Adrenal gland (tissue), 9 donors: ENCODE measurements at regions not wholly inside any gene's neighbourhood (a gene's known extent, or its start where the extent isn't known, plus 50 kb on each side); places are given as distances from the start of the nearest gene placed in this dataset.
A peak's percentile ranks its signal among the peaks of the same experiment; 100 is the strongest.
"Not testable (repeated sequence)": the region's sequence is repeated elsewhere in the genome, so short reads cannot be mapped to it uniquely, and the experiment has no call there.

Source experiments
- DNase-seq, 7 donors: peaks; one replicate each; pipeline ENCODE4 v3.0.0-alpha.2; 2019 to 2020
- H3K27ac ChIP-seq, 5 donors: fragments of 200-600 bp; sonication (generic) in 4 of 5; 1 replicate in 3 of 5; 2 replicates in 2 of 5; pipeline versions ENCODE4 v1.5.1 to v1.8.0; 2016 to 2020; ENCODE audit warnings: mild to moderate bottlenecking in 1 of 5
- H3K27me3 ChIP-seq: fragments of 200-600 bp; 2 replicates; pipeline ENCODE4 v1.8.0; 2021
- H3K36me3 ChIP-seq, 2 donors: fragments of 200-600 bp; replicated peaks in 1 of 2; 1 replicate in 1 of 2; 2 replicates in 1 of 2; pipeline versions ENCODE4 v1.5.1 to v1.8.0; 2018 to 2022
- H3K4me1 ChIP-seq, 2 donors: fragments of 200-600 bp; replicated peaks in 1 of 2; 1 replicate in 1 of 2; 2 replicates in 1 of 2; pipeline versions ENCODE4 v1.5.1 to v1.8.0; 2018 to 2021
- H3K4me3 ChIP-seq, 4 donors: fragments of 200-600 bp; sonication (generic) in 3 of 4; one replicate each; pipeline ENCODE4 v1.5.1; 2016 to 2018
- H3K9me3 ChIP-seq, 3 donors: fragments of 200-600 bp; sonication (generic) in 1 of 3; replicated peaks in 1 of 3; 1 replicate in 2 of 3; 2 replicates in 1 of 3; pipeline versions ENCODE4 v1.5.1 to v1.8.0; 2016 to 2021
- CTCF ChIP-seq, 6 experiments: fragments of 450-650 bp in 4 of 6; fragments of 200-600 bp in 2 of 6; sonication (generic) in 1 of 6; IDR thresholded peaks; 1 replicate in 5 of 6; 2 replicates in 1 of 6; pipeline versions ENCODE4 v1.5.1 to v1.8.0; 2016 to 2021; ENCODE audit warnings: antibody characterized with exemption in 6 of 6, mild to moderate bottlenecking in 2 of 6, moderate library complexity in 1 of 6
- POLR2A ChIP-seq, 2 donors: fragments of 450-650 bp; IDR thresholded peaks; one replicate each; pipeline ENCODE4 v1.6.1; 2017; ENCODE audit warnings: antibody characterized with exemption in 2 of 2, mild to moderate bottlenecking in 2 of 2, moderate library complexity in 1 of 2
- WGBS, 4 donors: extraction: QIAGEN DNeasy Blood & Tissue Kit in 2 of 4; methylation state at CpG; one replicate each; pipeline versions ENCODE4 v1.1.5 to v1.1.7; 2013 to 2017; 5-methylcytosine and 5-hydroxymethylcytosine counted together
- intact Hi-C, 2 donors: fragments of 100-400 bp; cut with DNase I; formaldehyde crosslinking; loops; one replicate each; pipeline versions ENCODE4 v1.14.1 to v1.15.0; 2022 to 2023
- donor health status: healthy with polysubstance abuse.
- donor health status: Bipolar disorder and iron deficiency.
- donor health status: DM: yes; HTN: yes; CAD: no.
- donor health status: DM: no; HTN: no; CAD: no.
- donor health status: DM: no; HTN: no; CAD: no.

GRCh38 chrX:93868289-93868965, 194.4 kb downstream of the FAM133A start:
- no peaks in the 10 kb centered on the region for H3K36me3 ChIP-seq
- H3K9me3 ChIP-seq = no peaks in the 10 kb centered on the region
- intact Hi-C loops = no loop called here
- DNase-seq = peak; percentile 29 to 67 (median 54)
- H3K27ac ChIP-seq = no peak overlapping the region
- H3K27me3 ChIP-seq = peaks cover 9% of the 10 kb centered on the region
- H3K4me1 ChIP-seq = no peaks in the 10 kb centered on the region
- TF ChIP-seq CTCF (IDR thresholded peaks at IDR 0.05) = no peak
- TF ChIP-seq POLR2A (IDR thresholded peaks at IDR 0.05) = no peak
- 9 to 45% (median 35%) methylated on average over 5 to 9 of the region's 9 CpGs for WGBS, 4 donors
- H3K4me3 ChIP-seq = peak overlapping the region in 1 of 4 donors; percentile 4

DNA sequence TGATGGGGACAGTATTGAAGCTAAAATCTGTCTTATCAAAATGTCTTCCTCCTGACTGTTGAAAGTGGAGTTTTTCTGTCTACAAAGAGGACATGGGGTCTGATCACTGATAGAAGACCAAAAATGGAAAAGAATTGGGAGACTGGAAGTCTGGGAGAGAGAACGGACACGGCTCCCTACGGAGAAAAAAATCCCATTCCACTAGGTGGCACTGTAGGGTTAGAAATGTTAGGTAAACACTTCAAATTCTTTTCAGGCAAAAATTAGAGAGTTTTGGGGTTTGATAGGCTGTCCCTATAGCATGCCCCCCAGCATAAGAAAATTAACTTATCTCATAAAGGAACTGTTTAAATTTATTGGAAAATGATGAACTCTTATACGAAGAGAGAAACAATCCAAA, 200.5 kb downstream of the FAM133A start:
- peaks cover 0 to 4% of the 10 kb centered on the region in 2 donors for H3K4me1 ChIP-seq
- WGBS, 4 donors = 14 to 20% (median 18%) methylated on average over 4 of the region's 4 CpGs
- TF ChIP-seq CTCF (IDR thresholded peaks at IDR 0.05) (peak; percentile 33 to 62 (median 50)), POLR2A (IDR thresholded peaks at IDR 0.05) (no peak)
- H3K36me3 ChIP-seq = no peaks in the 10 kb centered on the region
- H3K9me3 ChIP-seq = no peaks in the 10 kb centered on the region
- H3K27ac ChIP-seq = no peak overlapping the region
- peaks cover 8% of the 10 kb centered on the region for H3K27me3 ChIP-seq
- H3K4me3 ChIP-seq = no peak overlapping the region
- DNase-seq = peak in 5 of 7 donors; percentile 21 to 57 (median 31)
- intact Hi-C loops = loop anchor here in 1 of 2 donors (5.0 kb wide), 1 partner anchor 183 kb away; no protein-coding TSS in a partner anchor

DNA sequence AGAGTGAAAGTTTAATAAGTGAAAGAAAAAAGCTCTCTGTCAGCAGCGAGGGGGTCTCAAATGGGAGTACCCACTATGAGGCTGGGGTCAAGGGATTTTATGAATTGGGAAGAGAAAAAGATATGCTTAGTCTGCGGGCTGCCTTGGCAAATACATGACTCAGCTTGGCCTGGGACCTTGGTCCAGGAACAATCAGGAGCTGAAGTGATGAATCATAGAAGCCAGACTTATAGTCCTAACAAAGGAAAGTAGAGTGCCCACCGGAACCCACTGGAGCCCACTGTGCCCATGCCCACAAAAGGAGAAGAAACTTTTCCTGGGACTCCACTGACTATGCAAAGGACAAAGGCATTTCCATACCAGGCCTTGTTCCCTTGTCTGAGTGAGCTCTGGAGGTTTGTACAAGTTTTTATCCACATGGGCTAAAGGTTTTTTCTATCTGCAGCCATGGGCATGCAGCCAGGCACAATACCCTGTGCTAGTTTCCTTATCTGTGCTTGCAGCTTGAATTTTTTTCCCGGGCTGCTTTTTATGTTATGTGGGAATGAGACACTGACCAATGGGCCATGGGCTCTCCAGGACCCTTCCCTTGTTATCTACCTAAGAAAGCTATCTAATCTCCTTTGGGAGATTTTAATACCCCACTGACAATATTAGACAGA, 201.7 kb downstream of the FAM133A start:
- H3K4me1 ChIP-seq = peaks cover 0 to 4% of the 10 kb centered on the region in 2 donors
- 32 to 49% (median 46%) methylated on average over 4 of the region's 4 CpGs for WGBS, 4 donors
- H3K4me3 ChIP-seq = no peak overlapping the region
- intact Hi-C loops = no loop called here
- H3K36me3 ChIP-seq = no peaks in the 10 kb centered on the region
- no peak overlapping the region for H3K27ac ChIP-seq
- no peaks in the 10 kb centered on the region for H3K9me3 ChIP-seq
- H3K27me3 ChIP-seq = peaks cover 8% of the 10 kb centered on the region
- TF ChIP-seq CTCF (IDR thresholded peaks at IDR 0.05) (no peak), POLR2A (IDR thresholded peaks at IDR 0.05) (no peak)
- DNase-seq = peak in 6 of 7 donors; percentile 30 to 55 (median 46)

DNA sequence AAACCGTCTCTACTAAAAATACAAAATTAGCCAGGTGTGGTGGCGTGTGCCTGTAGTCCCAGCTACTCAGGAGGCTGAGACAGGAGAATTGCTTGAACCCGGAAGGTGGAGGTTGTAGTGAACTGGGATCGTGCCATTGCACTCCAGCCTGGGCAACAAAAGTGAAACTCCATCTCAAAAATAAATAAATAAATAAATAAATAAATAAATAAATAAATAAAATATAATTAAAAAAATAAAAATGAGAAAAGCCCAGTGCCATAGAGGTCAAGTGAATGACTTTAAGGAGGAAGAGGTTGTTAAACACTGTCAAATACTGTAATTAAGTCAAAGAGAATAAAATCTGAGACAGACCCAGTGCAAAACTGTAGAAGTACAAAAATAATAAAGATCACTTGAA, 247.0 kb downstream of the FAM133A start:
- DNase-seq, H3K36me3 ChIP-seq, H3K27me3 ChIP-seq, H3K27ac ChIP-seq, H3K9me3 ChIP-seq, H3K4me1 ChIP-seq, intact Hi-C loops, H3K4me3 ChIP-seq: not testable (repeated sequence)
- 91 to 94% (median 93%) methylated on average over 3 to 4 of the region's 4 CpGs for WGBS, 4 donors
